GM12891 (cell line): ENCODE measurements at regions not wholly inside any gene's neighbourhood (a gene's known extent, or its start where the extent isn't known, plus 50 kb on each side); places are given as distances from the start of the nearest gene placed in this dataset.
"Not testable (repeated sequence)": the region's sequence is repeated elsewhere in the genome, so short reads cannot be mapped to it uniquely, and the experiment has no call there.

Experiments used
- DNase-seq: peaks from one replicate; pipeline ENCODE4 v3.0.0; 2011; ENCODE audit warnings: low spot score; ENCODE audit not compliant: insufficient read length
- FAIRE-seq: peaks from 2 replicates; lab custom pipeline; 2011; peaks lifted over from hg19 to GRCh38; lab: Jason Lieb, UNC
- PAX5 ChIP-seq: IDR thresholded peaks from 2 replicates; pipeline ENCODE4 v1.6.1; 2011; ENCODE audit warnings: low read length, moderate library complexity, mild to moderate bottlenecking; ENCODE audit not compliant: insufficient read depth, severe bottlenecking
- POLR2A ChIP-seq: IDR thresholded peaks from 2 replicates; pipeline ENCODE4 v1.6.1; 2011; ENCODE audit warnings: low read depth, low read length, control low read depth
- POLR2AphosphoS5 ChIP-seq: IDR thresholded peaks from 2 replicates; pipeline ENCODE4 v1.6.1; 2011; ENCODE audit warnings: low read depth, low read length, control low read depth
- POU2F2 ChIP-seq: IDR thresholded peaks from 2 replicates; pipeline ENCODE4 v1.6.1; 2011; ENCODE audit warnings: low read depth, mild to moderate bottlenecking, control low read depth, low read length, moderate library complexity
- SPI1 ChIP-seq: IDR thresholded peaks from 2 replicates; pipeline ENCODE4 v1.6.1; 2011; ENCODE audit warnings: low read depth, low read length, control low read depth
- TAF1 ChIP-seq: IDR thresholded peaks from 2 replicates; pipeline ENCODE4 v1.6.1; 2011; ENCODE audit warnings: low read depth, low read length, control low read depth

- DNase-seq (no peak), FAIRE-seq (no peak)
- TF ChIP-seq POU2F2: no peak
- no peak for TF ChIP-seq TAF1
- TF ChIP-seq POLR2AphosphoS5: no peak
- no peak for TF ChIP-seq POLR2A
- TF ChIP-seq SPI1: no peak
- no peak for TF ChIP-seq PAX5
Measured at GRCh38 chr7:86091369-86091768, 552.3 kb upstream of the GRM3 start.

DNA sequence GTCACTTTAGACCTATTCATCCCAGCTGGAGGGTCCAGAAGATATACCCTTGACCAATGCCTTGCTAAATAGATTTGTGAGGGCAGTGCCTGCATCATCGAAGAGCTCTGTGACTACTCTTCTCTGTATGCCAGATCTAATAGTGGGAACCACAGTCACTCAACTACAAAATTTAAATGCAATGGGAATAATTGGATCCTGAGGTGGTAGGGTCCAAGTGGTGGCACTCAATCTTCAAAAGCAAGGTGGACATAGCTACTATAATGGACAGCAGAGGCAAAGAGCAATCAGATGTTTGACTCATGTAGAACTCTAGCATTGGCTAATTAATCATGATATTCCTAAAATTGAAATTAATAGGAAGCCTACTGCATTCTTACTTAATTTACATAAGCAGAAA, 554.3 kb upstream of the GRM3 start:
- FAIRE-seq: no peak
- no peak for TF ChIP-seq POLR2A
- no peak for TF ChIP-seq TAF1
- no peak for TF ChIP-seq PAX5
- TF ChIP-seq POU2F2: no peak
- TF ChIP-seq SPI1: no peak
- TF ChIP-seq POLR2AphosphoS5: no peak
- no peak for DNase-seq

GRCh38 chr7:86064572-86064971, 579.1 kb upstream of the GRM3 start:
- not testable (repeated sequence) for FAIRE-seq, DNase-seq

- FAIRE-seq (no peak), DNase-seq (no peak)
- TF ChIP-seq PAX5 (no peak), POLR2A (no peak), SPI1 (no peak), POLR2AphosphoS5 (no peak), TAF1 (no peak)
Measured at GRCh38 chr7:86058649-86059048, 585.1 kb upstream of the GRM3 start.

DNA sequence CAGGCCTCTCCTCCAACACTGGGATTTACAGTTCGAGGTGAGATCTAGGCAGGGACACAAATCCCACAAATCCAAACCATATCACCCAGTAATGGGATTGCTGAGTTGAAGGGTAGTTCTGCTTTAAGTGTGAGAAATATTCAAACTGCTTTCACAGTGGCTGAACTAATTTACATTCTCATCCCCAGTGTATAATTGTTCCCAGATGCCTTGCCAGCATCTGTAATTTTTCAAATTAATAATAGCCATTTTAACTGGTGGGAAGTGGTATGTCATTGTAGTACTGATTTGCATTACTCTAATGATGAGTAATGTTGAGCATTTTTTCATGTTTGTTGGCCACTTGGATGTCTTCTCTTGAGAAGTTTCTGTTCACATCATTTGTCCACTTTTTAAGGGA, 592.8 kb upstream of the GRM3 start:
- no peak for FAIRE-seq
- TF ChIP-seq SPI1 (no peak), TAF1 (no peak), POLR2A (no peak), POLR2AphosphoS5 (no peak), PAX5 (no peak), POU2F2 (no peak)

DNA sequence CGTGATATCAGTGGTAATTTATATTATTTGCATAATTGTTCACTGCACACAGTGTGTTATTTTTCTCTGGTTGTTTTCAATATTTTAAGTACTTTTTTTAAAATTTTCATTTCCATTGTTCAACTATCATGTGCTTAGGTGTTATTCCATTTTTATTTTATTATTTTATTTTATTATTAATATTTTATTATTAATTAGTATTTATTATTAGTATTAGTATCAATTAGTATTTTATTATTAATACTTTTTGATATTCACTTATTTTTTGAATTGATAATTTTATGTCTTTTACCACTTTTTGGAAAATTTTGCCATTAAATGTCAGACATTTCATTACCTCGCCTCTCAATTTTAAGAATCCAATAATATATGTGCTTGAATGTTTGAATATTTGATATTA, 593.8 kb upstream of the GRM3 start:
- TF ChIP-seq SPI1 (no peak), POLR2A (no peak), TAF1 (no peak), PAX5 (no peak)
- DNase-seq (no peak), FAIRE-seq (no peak)

More for the DNA sequence above, 592.8 kb upstream of the GRM3 start:
- DNase-seq: no peak

DNA sequence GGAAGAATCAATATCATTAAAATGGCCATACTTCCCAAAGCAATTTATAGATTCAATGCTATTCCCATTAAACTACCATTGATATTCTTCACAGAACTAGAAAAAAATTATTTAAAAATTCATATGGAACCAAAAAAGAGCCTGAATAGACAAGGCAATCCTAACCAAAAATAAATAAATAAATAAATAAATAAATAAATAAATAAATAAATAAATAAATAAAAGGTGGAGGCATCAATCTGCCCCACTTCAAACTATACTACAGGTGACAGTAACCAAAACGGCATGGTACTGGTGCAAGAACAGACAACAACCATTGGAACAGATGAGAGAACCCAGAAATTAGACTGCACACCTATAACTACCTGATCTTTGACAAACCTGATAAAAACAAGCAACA, 598.5 kb upstream of the GRM3 start:
- FAIRE-seq, DNase-seq: not testable (repeated sequence)

- DNase-seq: no peak
- no peak for FAIRE-seq
- TF ChIP-seq SPI1 (no peak), TAF1 (no peak), POLR2A (no peak), PAX5 (no peak), POLR2AphosphoS5 (no peak), POU2F2 (no peak)
Measured at GRCh38 chr7:86025807-86026206, 617.9 kb upstream of the GRM3 start.

DNA sequence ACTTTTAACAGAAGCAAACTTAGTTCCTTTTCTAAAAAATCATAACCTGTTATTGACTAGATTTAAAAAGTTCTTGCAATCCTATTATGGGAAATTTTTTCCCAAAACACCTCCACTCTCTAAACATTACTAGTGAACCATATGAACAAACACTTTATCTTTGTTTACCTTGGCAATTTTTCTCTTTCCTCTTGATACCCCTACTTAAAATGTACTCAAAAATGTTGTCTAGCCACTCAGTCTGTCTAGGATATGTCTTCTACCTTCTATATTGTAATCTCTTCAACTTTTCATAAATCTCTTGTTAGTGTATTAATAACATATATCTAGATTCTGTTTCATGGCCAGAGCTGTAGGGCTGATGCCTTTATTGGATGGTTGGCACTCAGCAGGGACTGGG, 630.0 kb upstream of the GRM3 start:
- TF ChIP-seq SPI1 (no peak), POU2F2 (no peak), POLR2A (no peak), TAF1 (no peak), POLR2AphosphoS5 (no peak), PAX5 (no peak)
- no peak for DNase-seq
- no peak for FAIRE-seq

- no peak for FAIRE-seq
- DNase-seq: no peak
- no peak for TF ChIP-seq PAX5
- no peak for TF ChIP-seq POU2F2
- TF ChIP-seq TAF1: no peak
- TF ChIP-seq POLR2A: no peak
- no peak for TF ChIP-seq SPI1
- no peak for TF ChIP-seq POLR2AphosphoS5
Measured at GRCh38 chr7:86012971-86013370, 630.7 kb upstream of the GRM3 start.

DNA sequence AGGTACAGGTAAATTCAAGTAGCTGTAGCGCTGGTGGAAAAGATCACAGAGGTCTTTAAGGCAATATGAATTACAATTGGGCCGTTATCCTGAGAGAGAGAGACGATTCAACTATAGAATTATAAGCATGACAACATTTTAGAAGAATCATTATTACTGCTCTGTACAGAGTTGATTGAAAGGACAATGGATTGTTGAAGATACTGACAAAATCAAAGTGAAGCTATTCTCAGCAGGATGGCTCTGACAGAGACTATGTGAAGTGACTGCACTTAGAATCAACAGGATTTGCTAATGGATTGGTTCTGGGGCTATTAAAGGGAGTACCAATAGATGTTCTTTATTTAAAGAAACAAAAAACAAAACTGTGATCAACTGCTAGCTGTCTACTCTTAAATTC, 634.8 kb upstream of the GRM3 start:
- TF ChIP-seq POLR2AphosphoS5: no peak
- no peak for DNase-seq
- no peak for FAIRE-seq

- TF ChIP-seq POLR2A (no peak), PAX5 (no peak), POLR2AphosphoS5 (no peak), POU2F2 (no peak), SPI1 (no peak)
- FAIRE-seq (no peak), DNase-seq (no peak)
Measured at GRCh38 chr7:86006909-86007308, 636.8 kb upstream of the GRM3 start.
